ENCODE measurements at regions not wholly inside any gene's neighbourhood (a gene's known extent, or its start where the extent isn't known, plus 50 kb on each side); places are given as distances from the start of the nearest gene placed in this dataset.
"Not testable (repeated sequence)": the region's sequence is repeated elsewhere in the genome, so short reads cannot be mapped to it uniquely, and the experiment has no call there.

DNA sequence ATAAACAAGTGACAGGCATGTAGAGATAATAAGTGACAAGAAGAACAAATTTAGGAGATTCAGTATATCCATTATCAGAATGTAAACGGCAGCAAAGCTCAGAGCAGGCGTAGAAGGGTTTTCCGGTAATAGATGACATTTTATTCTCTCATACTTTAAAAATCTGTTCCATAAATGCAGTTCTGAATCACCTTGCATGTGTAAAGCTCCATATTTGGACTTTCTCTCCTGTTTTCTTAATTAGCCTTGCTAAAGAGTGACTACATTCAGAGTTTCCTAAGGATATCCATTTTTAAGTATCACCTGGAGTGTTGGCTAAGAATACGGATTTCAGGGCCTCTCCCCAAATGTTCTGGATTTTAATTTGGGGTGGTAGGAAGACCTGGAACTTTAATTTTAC, 122.0 kb downstream of the SPP2 start:
- Histone ChIP-seq H3K4me3 (replicated peaks in 1 of 3) (no peak overlapping the region), H3K36me3 (no peaks in the 10 kb centered on the region), H3K4me1 (peaks cover 18 to 22% of the 10 kb centered on the region in 2 donors), H3K27me3 (no peaks in the 10 kb centered on the region), H3K9me3 (no peaks in the 10 kb centered on the region), H3K27ac (no peak overlapping the region)
- 86 to 88% methylated on average over 4 of the region's 4 CpGs for WGBS, 2 donors
- TF ChIP-seq, protein P1, sequence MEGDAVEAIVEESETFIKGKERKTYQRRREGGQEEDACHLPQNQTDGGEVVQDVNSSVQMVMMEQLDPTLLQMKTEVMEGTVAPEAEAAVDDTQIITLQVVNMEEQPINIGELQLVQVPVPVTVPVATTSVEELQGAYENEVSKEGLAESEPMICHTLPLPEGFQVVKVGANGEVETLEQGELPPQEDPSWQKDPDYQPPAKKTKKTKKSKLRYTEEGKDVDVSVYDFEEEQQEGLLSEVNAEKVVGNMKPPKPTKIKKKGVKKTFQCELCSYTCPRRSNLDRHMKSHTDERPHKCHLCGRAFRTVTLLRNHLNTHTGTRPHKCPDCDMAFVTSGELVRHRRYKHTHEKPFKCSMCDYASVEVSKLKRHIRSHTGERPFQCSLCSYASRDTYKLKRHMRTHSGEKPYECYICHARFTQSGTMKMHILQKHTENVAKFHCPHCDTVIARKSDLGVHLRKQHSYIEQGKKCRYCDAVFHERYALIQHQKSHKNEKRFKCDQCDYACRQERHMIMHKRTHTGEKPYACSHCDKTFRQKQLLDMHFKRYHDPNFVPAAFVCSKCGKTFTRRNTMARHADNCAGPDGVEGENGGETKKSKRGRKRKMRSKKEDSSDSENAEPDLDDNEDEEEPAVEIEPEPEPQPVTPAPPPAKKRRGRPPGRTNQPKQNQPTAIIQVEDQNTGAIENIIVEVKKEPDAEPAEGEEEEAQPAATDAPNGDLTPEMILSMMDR (IDR thresholded peaks at IDR 0.05) = no peak
- TF ChIP-seq POLR2A (IDR thresholded peaks at IDR 0.05) = no peak
- no peak for DNase-seq
- intact Hi-C loops (cut with DNase I) = no loop called here

DNA sequence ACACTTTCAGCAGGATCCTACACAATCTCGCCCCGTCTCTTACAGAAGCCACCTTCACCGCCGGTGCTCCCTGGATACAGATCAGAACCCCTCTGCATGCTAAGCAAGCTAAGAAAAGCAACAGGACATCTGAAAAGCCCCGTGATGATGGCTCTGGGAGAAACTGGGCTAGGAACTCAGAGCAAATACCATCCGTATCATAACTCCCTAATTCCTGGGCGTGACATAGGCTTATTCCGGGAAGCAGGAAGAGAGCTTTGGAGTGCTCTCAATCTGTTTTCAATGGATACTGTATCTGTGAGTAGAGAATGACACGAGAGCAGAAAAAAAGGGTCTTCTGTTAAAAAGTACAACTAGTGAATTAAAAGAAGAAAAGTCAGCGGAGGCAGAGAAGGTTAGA, 121.6 kb downstream of the SPP2 start:
- no peak for DNase-seq
- Histone ChIP-seq H3K36me3 (no peaks in the 10 kb centered on the region), H3K4me1 (peaks cover 18 to 22% of the 10 kb centered on the region in 2 donors), H3K4me3 (replicated peaks in 1 of 3) (no peak overlapping the region), H3K27me3 (no peaks in the 10 kb centered on the region), H3K27ac (no peak overlapping the region), H3K9me3 (no peaks in the 10 kb centered on the region)
- intact Hi-C loops (cut with DNase I) = no loop called here
- 75 to 83% methylated on average over 10 of the region's 10 CpGs for WGBS, 2 donors
- TF ChIP-seq, protein P1 (IDR thresholded peaks at IDR 0.05) = no peak
- TF ChIP-seq POLR2A (IDR thresholded peaks at IDR 0.05) = no peak

DNA sequence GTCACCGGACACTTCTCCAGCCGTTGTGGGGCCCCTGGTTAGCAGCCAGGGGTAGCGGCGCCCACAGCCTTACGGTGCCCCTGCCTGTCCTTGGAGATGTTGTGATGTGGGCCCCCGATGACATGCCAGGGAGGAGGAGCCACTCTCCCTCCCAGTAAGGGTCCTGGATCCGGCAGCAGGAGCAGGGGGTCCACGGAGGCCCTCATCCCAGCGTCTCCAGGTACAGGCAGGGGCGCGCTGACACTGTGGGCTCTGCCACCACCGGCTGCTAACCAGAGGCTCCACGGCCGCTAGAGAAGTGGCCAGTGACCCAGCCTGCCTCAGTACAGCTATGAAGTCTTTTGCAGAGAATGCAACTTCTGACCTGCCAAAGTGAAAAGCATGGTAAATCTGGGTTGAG, 121.2 kb downstream of the SPP2 start:
- 91 to 98% methylated on average over 4 to 6 of the region's 14 CpGs for WGBS, 2 donors
- no peak for DNase-seq
- Histone ChIP-seq H3K27me3 (no peaks in the 10 kb centered on the region), H3K27ac (no peak overlapping the region), H3K9me3 (no peaks in the 10 kb centered on the region), H3K36me3 (no peaks in the 10 kb centered on the region), H3K4me1 (peaks cover 18 to 22% of the 10 kb centered on the region in 2 donors), H3K4me3 (replicated peaks in 1 of 3) (no peak overlapping the region)
- intact Hi-C loops (cut with DNase I) = no loop called here
- TF ChIP-seq POLR2A (IDR thresholded peaks at IDR 0.05) = no peak
- TF ChIP-seq, protein P1 (IDR thresholded peaks at IDR 0.05) = no peak

DNA sequence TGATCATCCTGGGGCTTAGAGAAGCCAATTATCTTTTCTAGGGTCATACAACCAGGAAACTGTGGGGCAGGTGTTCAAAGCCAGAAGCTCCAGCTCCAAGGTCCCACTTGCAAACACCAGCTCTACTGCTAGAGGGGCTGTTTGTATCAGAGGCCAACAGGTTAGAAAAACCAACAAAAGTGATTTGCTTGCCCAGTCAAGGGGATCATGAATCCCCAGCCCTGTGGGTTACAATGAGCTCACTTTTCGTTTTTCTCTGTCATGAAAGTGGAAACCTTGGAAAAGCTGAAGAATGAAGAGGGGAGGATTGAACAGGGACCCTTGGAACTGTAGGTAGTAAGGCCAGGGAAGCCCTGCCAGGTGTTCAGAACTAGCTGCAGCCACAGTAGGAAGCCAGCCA, 119.2 kb downstream of the SPP2 start:
- Histone ChIP-seq H3K27me3 (no peaks in the 10 kb centered on the region), H3K9me3 (no peaks in the 10 kb centered on the region), H3K4me1 (peaks cover 25% of the 10 kb centered on the region in 2 donors), H3K27ac (peak overlapping the region; percentile 25 to 48 (median 39)), H3K4me3 (replicated peaks in 1 of 3) (no peak overlapping the region), H3K36me3 (no peaks in the 10 kb centered on the region)
- intact Hi-C loops (cut with DNase I) = no loop called here
- WGBS, 2 donors = 56 to 62% methylated on average over 1 of the region's 1 CpG
- no peak for DNase-seq
- TF ChIP-seq, protein P1 (IDR thresholded peaks at IDR 0.05) = no peak
- TF ChIP-seq POLR2A (IDR thresholded peaks at IDR 0.05) = no peak

DNA sequence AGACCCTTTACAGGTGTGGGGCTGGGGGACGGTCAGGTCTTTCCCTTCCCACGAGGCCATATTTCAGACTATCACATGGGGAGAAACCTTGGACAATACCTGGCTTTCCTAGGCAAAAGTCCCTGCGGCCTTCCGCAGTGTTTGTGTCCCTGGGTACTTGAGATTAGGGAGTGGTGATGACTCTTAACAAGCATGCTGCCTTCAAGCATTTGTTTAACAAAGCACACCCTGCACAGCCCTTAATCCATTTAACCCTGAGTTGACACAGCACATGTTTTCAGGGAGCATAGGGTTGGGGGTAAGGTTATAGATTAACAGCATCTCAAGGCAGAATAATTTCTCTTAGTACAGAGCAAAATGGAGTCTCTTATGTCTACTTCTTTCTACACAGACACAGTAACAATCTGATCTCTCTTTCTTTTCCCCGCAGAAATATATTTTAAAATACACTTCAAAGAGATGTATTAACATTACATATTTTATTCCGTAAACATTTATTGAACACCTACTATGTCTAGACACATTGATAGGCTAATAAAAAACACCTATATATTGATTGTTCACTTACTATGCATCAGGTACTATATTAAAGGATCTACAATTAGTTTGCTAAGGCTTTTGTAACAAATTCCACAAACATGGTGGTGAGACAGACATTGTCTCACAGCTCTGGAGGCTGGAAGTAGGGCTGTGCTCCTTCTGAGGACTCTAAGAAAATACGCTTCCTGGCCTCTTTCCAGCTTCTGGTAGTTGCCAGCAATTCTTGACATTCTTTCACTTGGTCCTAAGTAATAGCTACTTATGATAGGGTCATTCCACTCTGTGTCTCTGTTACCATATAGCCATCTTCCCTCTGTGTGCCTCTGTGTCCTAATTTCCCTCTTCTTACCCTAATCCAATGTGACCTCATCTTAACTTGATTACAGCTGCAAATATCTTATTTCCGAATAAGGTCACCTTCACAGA, 118.4 kb downstream of the SPP2 start:
- WGBS, 2 donors = 39 to 42% methylated on average over 7 to 8 of the region's 8 CpGs
- Histone ChIP-seq H3K4me1 (peaks cover 23 to 31% of the 10 kb centered on the region in 2 donors), H3K27ac (peak overlapping the region; percentile 35 to 48 (median 39))
- H3K27me3 ChIP-seq; H3K4me3 ChIP-seq (replicated peaks in 1 of 3); H3K36me3 ChIP-seq; intact Hi-C loops (cut with DNase I); H3K9me3 ChIP-seq: not testable (repeated sequence)
- peak; percentile 80 to 86 for DNase-seq

All from thyroid gland (tissue), 4 donors.